MCF 10A (cell line): ENCODE measurements at regions not wholly inside any gene's neighbourhood (a gene's known extent, or its start where the extent isn't known, plus 50 kb on each side); places are given as distances from the start of the nearest gene placed in this dataset.

Experiments
- BruUV-seq: library from RNA; stranded (reverse); fragments of 400-500 nt; replicated peaks from 2 replicates; lab custom pipeline; 2021; lab: Mats Ljungman, UMichigan
- CTCF ChIA-PET: fragments of 300-600 bp; sonication (Branson Sonifier 250); formaldehyde crosslinking; extraction: SDS; loops from one replicate; lab custom pipeline; 2021; ENCODE audit warnings: antibody characterized with exemption, inconsistent platforms; lab: Yijun Ruan, JAX
- POLR2A ChIA-PET: fragments of 300-600, 350-650 bp; sonication (Branson Sonifier 250); formaldehyde crosslinking; extraction: SDS; loops from one replicate; lab custom pipeline; 2020; ENCODE audit warnings: antibody characterized with exemption, inconsistent platforms; lab: Yijun Ruan, JAX
- DNase-seq: peaks from one replicate; pipeline ENCODE4 v3.0.0-alpha.2; 2018; ENCODE audit not compliant: unreplicated experiment
- H3K27ac Mint-ChIP-seq: one replicate; pipeline ENCODE4 v1.8.0; 2022; ENCODE audit warnings: mild to moderate bottlenecking, low read depth, mixed read lengths; ENCODE audit not compliant: unreplicated experiment
- H3K27me3 Mint-ChIP-seq: one replicate; pipeline ENCODE4 v1.8.0; 2022; ENCODE audit warnings: mixed read lengths; ENCODE audit not compliant: insufficient read depth, unreplicated experiment
- H3K36me3 Mint-ChIP-seq: one replicate; pipeline ENCODE4 v1.8.0; 2022; ENCODE audit warnings: mild to moderate bottlenecking, moderate library complexity, mixed read lengths; ENCODE audit not compliant: insufficient read depth, unreplicated experiment
- H3K4me1 Mint-ChIP-seq: one replicate; pipeline ENCODE4 v1.8.0; 2022; ENCODE audit warnings: mixed read lengths; ENCODE audit not compliant: insufficient read depth, unreplicated experiment
- H3K4me3 Mint-ChIP-seq: one replicate; pipeline ENCODE4 v1.8.0; 2022; ENCODE audit warnings: mild to moderate bottlenecking, moderate library complexity, mixed read lengths; ENCODE audit not compliant: unreplicated experiment
- H3K9me3 Mint-ChIP-seq: one replicate; pipeline ENCODE4 v1.8.0; 2022; ENCODE audit warnings: mixed read lengths; ENCODE audit not compliant: unreplicated experiment
- CTCF ChIP-seq: fragments of 200-600 bp; IDR thresholded peaks from one replicate; pipeline ENCODE4 v1.8.0; 2022; ENCODE audit warnings: antibody characterized with exemption, mild to moderate bottlenecking; ENCODE audit not compliant: unreplicated experiment
- intact Hi-C: fragments of 100-400 bp; cut with micrococcal nuclease; formaldehyde crosslinking; loops from 2 replicates; pipeline ENCODE4 v1.14.1; 2022

GRCh38 chrX:42616981-42617380 lies 161.0 kb downstream of the PPP1R2C start:
- H3K36me3 Mint-ChIP-seq, result no peaks in the 10 kb centered on the region
- intact Hi-C loops, result no loop called here
- TF ChIP-seq CTCF, result no peak
- CTCF ChIA-PET, result no interaction called here
- peaks cover 6% of the 10 kb centered on the region for H3K4me1 Mint-ChIP-seq
- H3K27ac Mint-ChIP-seq, result no peak overlapping the region
- no peak overlapping the region for H3K4me3 Mint-ChIP-seq
- DNase-seq, result no peak
- peaks cover 87% of the 10 kb centered on the region for H3K27me3 Mint-ChIP-seq
- H3K9me3 Mint-ChIP-seq, result no peaks in the 10 kb centered on the region
- no TSS peak for BruUV-seq
- POLR2A ChIA-PET, result interaction anchor here (1.1 kb wide), 1 partner anchor 19 kb away, joined by 4 read pairs; no protein-coding TSS in a partner anchor

GRCh38 chrX:42615161-42615563 lies 162.8 kb downstream of the PPP1R2C start:
- H3K4me3 Mint-ChIP-seq, result no peak overlapping the region
- ChIA-PET POLR2A (no interaction called here), CTCF (interaction anchor here (0.6 to 1.2 kb wide), 2 partner anchors 57 to 123 kb away, joined by 3 read pairs; no protein-coding TSS in a partner anchor)
- peak; percentile 26 for TF ChIP-seq CTCF
- peaks cover 6% of the 10 kb centered on the region for H3K4me1 Mint-ChIP-seq
- H3K36me3 Mint-ChIP-seq, result no peaks in the 10 kb centered on the region
- H3K27ac Mint-ChIP-seq, result no peak overlapping the region
- no TSS peak for BruUV-seq
- DNase-seq, result peak; percentile 33
- intact Hi-C loops, result no loop called here
- peaks cover 88% of the 10 kb centered on the region for H3K27me3 Mint-ChIP-seq
- H3K9me3 Mint-ChIP-seq, result no peaks in the 10 kb centered on the region

GRCh38 chrX:42606591-42606990 lies 171.4 kb downstream of the PPP1R2C start:
- BruUV-seq, result no TSS peak
- Mint-ChIP-seq H3K9me3 (no peaks in the 10 kb centered on the region), H3K36me3 (no peaks in the 10 kb centered on the region), H3K27ac (no peak overlapping the region), H3K27me3 (peaks cover 32% of the 10 kb centered on the region), H3K4me1 (no peaks in the 10 kb centered on the region), H3K4me3 (no peak overlapping the region)
- no peak for TF ChIP-seq CTCF
- DNase-seq, result no peak
- ChIA-PET CTCF (no interaction called here), POLR2A (no interaction called here)
- intact Hi-C loops, result no loop called here

GRCh38 chrX:42604302-42604701 lies 173.7 kb downstream of the PPP1R2C start:
- intact Hi-C loops, result no loop called here
- Mint-ChIP-seq H3K4me1 (no peaks in the 10 kb centered on the region), H3K4me3 (no peak overlapping the region), H3K27me3 (peaks cover 20% of the 10 kb centered on the region), H3K9me3 (no peaks in the 10 kb centered on the region), H3K36me3 (no peaks in the 10 kb centered on the region), H3K27ac (no peak overlapping the region)
- CTCF ChIA-PET, result no interaction called here
- TF ChIP-seq CTCF, result no peak
- POLR2A ChIA-PET, result no interaction called here
- DNase-seq, result no peak
- BruUV-seq, result no TSS peak
